ENCODE measurements at regions not wholly inside any gene's neighbourhood (a gene's known extent, or its start where the extent isn't known, plus 50 kb on each side); places are given as distances from the start of the nearest gene placed in this dataset.

DNA sequence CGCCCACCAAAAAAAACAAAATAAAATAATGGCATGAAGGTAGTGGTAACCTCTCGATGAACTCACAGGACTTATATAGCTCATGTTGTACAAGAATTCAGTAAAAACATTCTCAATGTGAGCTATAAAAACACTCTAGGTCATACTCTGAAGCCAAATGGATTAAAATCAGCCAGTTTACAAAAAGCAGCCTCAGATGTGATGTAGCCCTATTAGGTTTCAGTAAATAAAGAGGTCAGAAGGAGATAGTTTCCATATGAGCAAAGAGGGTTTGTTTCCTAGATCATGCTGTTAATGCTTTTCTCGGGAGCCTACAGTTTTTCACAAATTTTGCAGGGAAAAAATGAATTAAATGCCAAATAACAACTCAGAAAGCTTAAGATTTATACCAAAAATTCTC, 319.5 kb upstream of the HSF2 start:
- no peak for DNase-seq

DNA sequence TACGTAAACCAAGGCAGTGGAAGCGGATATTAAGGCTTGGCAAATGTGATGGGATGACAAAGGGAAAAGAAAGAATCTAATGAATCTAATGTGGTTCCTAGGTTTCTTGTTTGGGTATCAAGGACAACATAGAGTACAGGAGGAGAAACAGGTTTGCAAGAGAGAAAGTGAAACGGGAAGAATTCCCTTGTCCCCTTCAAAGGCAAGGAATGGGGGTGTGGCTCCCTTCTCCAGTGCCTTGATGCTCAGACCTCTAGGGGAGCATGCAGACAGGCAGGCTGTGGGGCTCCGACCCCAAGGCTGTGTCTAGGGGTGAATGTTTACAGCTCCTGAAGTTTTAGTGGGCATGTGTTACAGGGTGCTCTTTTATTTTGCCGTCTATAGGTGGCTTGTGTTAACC, 317.5 kb upstream of the HSF2 start:
- DNase-seq, result no peak

DNA sequence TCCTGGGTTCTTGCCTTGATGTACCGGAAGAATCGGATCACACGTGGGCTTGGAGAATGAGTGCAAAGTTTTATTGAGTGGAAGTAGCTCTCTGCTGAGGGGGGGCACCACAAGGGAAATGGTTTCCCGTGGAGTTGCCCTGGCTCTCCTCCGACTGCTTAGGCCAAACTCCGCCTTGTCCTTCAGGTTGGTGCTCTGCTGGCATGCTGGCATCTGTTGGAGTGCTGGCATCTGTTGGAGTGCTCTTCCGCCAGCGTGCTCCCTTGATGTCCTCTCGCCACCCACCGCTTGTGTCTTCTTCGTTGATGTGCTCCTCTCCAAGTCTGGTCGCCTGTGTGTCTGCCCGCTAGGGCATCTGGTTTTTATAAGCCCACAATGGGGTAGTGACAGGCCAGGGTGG, 317.1 kb upstream of the HSF2 start:
- DNase-seq, result no peak

DNA sequence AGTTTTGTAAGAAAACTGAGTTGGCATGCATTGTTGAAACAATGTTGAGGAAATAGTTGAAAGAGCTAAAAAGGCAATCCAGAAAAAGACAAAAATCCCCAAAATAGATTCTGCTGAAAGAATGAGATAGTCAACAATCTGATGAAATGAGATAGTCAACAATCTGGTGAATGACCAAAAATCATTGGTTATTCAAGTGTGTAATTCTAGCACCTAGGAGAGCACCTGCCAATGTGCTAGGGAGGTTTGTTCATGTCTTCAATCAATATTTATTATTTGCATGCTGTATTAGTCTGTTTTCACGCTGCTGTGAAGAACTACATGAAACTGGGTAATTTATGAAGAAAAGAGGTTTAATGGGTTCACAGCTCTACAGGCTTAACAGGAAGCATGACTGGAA, 307.1 kb upstream of the HSF2 start:
- no peak for DNase-seq

DNA sequence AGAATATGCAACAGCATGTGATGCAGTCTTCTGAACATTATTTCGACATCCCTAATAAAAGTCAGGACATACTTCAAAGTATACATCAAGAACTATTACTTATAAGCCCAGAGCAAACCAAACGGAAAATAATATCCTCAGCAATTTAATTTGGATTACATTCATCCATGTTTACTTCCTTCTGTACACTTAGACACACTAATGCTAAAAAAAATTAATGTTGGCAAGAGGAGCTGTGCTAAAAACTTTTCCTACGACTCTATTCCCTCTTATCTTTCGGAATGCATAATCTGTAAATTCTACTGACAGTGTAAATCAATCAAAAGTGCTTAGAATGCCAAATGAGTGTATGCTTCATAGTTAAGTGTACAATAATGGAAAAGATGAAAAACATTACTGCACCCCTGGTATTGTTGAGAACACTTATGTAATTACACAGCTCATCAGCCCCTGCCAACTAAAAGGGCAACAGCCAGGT, 301.2 kb upstream of the HSF2 start:
- DNase-seq, result no peak

DNA sequence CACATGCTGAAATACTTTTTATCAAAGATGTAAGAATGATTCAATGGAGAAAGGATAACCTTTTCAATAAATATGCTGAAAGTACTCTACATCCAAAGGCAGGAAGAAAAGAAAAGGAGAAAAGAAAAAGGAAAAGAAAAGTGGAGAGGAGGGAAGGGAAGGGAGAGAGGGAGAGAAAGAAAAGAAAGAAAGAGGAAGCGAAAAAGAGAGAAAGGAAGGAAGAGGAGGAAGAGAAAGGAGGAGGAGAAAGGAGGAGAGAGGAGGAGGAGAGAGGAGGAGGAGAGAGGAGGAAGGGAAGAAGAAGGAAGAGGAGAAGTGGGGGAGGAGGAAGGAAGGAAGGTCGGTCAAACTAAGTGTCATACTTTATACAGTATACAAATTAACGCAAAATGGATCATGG, 297.4 kb upstream of the HSF2 start:
- no peak for DNase-seq

DNA sequence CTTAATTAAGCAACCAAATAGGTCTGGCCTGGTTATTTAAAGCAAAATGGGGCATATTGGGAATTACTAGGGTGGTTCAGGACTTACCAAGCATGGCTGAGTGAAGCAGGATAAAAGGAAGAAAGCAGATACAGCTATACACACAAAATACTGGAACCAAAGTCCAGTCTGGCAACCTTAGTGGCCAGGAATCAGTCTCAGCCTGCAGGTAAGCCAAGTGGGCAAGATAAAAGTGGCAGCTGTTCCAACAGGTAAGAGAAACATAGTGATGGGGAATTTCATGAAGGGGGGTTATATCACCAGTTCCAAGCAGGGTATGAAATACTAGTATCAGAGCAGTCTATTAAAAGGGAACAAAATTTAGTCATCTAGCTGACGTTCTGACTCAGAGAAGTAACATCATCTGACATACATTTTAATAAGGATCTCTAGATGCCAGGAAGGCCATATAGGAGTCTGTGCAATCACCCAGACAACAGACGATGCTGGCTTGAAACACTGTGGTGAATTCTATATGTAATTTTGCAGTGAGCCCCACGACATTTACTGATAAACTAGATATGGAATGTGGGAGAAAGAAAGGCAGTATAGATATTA, 292.1 kb upstream of the HSF2 start:
- DNase-seq, result no peak

DNA sequence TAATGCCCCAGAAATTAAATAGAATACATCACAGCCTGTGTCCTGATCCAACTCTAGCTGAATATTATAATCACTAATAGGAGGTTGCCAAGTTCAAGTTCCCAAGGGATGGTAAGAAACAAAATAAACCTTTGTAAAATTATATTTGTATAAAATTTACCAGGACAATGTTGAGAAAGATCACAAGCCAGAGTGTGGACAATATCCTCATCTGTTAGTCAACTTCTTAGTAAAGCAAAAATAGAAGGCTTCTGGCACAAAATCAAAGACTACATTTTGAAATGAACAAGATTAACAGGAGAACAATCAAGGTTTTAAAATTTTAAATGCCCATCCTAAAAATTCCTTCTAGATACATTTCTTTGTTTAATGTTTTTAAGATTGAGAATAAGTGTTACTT, 290.4 kb upstream of the HSF2 start:
- no peak for DNase-seq

DNA sequence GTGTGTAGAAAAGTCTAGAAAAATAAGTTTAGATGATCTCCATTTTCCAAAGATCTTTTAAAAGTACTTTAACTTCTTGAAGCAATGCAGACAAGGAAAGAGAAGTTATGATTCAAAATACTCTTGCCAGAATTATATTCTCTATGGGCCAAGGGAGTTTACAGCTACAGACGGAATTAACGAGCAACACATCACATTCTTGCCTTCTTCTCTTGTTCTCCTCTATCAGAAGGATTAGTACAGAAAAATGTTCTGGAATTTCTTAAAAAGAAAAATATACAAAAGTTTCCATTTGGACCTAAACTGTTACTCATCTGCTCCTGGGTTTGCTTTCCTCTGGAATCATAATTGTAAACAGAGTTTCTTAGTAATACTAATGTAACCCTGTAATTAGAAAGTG, 284.7 kb upstream of the HSF2 start:
- DNase-seq, result no peak

DNA sequence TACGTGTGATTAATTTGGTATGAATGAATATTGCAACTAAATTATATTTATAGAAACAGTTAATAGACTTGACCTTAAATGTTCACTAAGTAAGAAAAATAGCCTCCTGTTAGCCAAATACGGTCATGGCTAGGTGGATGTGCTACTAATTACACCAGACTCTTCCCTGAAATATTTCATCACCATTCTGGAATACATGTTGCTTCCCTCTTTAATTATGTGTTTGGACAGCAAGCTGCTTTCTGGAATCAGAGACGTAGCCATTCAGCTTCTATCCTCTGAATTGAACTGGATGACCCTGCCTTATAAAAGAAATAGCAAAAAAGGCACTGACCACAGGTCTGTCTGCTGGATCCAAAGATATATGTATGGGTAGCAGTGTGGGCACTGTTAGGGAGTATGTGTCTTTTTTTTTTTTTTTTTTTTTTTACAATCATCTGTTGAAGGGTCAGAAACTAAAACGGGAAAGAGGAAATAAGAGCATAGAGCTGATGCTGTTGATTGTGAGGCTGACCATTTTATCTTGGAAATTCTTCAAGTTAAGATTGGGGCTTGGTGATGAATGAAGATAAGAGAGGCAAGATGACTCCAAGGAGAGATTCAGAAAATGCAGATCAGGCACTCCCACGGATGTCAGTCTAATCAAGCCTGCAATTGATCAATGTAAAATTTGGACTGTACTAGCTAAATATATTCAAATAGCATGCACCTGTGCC, 283.2 kb upstream of the HSF2 start:
- DNase-seq, result no peak

DNA sequence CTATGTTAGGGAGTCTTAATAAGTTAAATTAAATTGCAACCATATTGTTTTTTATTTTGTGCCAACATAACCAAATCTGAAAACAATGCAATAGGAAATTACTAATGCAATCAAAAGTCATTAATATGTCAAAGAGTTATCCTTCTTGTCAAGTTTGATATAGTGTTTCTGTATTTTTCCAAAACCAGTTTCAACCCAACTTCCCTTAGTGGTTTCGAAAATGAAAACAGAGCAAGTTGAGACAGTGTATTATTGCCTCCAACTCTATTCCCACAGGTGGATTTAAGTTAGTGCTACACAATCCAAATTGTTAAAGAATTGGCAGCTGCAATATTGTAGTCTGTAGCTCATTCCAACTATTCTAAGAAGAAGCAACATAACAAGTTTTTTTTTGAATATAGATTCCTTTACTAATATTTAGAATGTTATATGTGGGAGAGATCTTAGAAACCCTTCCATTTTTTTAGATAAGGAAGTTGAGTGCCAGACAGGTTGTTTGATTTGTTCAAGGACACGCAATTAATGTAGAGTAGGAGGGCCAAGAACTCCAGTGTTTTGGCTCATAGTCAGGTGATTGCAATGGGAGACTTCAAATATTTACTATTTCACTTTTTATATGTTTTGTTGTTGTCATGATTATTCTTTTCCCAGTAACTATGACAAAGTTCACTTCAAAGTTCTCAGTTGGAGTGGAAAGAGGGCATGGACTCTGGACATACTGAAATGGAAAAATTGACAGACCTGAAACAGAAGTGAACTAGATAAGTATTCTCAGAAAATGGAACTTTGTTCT, 282.4 kb upstream of the HSF2 start:
- DNase-seq, result no peak

DNA sequence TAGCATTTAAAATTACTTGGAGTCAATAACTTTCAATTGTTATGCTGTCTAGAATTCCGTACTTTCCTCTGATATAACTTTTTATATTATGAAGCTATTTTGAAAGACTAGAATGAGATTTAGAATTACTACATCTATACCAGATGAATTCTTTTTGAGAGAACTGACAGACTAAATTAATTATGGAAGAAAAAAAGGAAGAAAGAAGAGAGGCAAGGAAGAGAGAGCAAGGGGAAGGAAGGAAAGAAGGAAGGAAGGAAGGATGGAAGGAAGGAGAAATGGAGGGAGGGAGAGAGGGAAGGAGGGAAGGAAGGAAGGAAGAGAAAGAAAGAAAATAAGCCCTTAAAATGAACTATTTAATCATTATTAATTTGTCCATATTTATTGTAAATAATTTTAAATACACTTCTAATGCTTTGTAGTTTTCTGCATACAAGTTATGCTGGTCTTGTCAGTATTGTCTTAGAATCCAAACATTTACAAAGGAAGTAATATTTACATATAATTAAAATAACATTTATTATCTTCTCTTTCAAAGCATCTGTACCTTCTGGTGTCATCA, 280.4 kb upstream of the HSF2 start:
- no peak for DNase-seq

DNA sequence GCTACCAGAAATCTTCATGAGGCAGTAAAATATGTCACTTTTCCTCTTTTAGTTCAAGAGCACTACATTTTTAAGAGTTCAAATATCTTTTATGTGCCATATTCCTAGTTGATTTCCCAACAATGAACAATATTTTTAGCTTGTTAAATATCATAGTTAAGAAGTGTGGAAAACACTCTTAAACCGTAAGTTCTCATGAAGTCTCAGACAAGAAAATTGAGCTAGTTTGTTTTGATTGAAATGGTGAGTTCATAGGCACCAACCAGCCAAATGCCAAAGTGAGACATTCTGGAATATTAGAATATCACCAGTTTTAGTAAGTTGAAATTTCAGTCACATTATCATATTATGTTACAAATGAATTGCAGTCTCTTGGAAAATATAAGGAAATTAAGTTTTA, 277.2 kb upstream of the HSF2 start:
- DNase-seq, result no peak

DNA sequence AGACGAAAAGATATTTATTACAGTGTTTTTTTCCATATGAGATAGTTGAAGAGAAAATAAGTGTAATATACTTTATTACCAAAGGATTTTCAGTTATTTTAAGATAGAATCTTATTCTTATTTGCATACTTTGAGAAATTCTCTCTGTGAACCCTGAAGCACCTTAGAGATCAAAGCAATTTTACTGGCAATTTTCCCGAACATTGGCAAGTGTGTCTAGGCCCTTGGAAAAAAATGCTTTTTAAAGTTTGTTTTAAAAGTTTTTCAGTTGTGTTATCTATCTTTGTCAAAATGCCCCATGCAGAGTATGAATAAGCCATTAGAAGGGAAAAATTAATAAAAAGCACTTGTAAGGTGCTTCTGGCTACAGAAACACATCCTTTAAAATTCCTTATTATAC, 276.8 kb upstream of the HSF2 start:
- no peak for DNase-seq

DNA sequence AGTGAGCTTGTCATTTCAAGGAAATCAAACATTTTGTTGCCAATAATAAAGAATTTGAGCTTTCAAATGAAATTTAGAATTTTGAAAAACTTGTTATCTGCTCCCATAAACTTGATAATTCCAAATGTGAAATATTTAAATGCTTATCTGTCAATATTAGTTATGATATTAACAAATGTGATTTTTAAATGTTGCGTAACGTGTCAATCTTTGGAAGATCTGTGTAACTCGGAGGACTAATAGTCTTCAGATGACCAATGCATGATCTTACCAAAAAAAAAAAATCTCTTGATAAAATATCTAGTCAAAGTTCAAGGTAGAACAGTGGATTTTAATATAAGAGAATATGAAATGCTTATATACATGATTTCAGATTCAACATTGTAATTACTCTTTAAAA, 274.5 kb upstream of the HSF2 start:
- DNase-seq, result no peak

DNA sequence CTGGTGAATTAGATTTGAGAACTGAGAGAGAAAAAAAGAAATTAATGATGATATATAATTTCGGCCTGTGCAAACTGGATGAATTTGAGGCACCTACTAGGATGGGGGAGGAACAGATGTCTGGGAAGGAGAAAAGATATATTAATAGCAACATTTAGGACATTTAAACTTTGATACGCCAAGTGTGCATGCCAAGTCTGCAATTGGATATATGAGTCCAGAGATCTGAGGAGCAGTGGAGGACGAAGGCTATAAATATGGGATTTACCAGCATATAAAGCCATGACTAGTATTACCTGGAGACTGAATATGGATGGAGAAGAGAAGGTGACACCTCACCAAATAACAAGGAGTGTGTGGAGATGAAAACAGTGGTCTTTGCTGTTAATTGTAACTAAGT, 272.6 kb upstream of the HSF2 start:
- DNase-seq, result no peak

DNA sequence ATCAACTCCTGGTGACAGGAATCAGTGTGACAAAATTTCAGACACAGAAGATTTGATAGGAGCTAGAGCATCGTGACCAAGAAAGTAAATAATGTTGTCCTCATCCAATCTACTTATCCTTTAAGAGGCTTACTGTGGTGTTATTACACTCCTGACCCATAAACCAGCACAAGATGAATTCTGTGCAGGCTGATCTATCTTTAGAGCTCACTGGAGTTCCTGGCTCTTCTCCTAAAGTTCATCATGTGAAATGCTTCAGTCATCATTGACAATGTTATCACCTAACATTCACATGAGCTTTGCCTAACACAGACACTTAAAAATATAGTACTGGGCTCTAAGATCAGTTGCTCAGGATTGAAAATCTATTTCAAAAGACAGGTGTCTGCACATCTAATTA, 271.0 kb upstream of the HSF2 start:
- no peak for DNase-seq

DNA sequence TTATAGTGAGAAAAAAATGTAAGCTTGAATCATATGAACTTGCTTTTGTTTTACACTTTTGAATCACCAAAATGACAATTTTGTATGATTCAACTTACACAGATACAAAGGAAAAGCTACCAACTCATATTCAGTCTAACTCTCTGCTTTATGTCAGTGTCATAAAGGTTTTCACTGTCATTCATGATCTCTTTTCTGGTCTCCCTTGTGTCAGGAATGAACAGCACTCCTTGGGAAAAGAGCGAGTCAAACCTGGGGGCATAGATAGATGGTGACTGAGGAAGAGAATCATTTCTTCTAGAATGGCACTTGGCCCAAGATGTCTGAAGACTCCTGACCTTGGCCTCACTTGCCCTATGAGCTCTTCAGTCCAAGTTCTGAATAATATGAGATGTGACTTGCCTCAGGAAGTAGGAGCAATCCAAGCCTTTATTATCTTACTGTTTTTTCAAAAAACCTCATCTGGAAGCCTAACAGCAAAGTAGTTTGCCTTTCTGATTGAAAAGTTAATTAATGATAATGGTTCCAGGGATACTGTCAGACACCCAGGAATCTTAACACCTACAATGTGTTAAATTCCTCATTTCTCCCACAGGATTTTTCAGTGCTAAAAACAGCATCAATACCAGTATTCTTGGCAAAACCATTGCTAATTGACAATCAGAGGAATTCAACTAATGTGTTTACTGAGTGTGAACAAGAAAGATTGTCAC, 270.0 kb upstream of the HSF2 start:
- DNase-seq, result no peak

DNA sequence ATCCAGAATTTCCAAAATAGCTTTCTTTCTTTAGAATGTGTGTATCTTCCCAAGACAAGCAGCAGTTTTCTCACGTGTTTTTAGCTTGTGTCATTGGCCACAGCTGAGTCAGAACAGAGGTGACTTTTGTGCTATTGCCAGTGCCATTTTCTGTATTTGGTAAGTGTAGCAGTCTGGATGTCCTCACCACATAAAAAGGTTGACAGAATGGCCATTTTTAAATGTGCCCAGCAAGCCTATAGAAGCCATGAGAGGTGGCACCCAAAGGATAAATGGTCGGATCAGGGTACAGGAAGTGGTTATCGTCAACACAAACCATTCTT, 269.5 kb upstream of the HSF2 start:
- no peak for DNase-seq

DNA sequence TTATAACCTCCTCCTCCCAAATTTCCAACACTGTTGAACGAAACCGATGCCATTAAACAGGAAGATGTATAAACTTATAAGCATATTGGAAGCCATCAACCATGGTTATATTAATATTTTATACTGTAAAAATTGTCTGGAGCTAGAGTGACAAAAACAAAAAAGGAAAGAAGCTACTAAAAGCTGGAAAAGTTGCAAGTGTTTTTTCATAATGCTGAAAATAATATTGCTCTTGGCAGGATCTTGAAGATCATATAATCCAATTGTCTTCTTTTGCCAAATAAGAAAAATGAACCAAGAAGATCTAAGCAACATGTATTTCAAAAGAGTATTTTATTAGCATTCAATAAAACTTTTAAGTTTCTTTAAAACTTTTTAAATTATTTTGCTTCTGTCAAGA, 268.9 kb upstream of the HSF2 start:
- DNase-seq, result no peak

DNA sequence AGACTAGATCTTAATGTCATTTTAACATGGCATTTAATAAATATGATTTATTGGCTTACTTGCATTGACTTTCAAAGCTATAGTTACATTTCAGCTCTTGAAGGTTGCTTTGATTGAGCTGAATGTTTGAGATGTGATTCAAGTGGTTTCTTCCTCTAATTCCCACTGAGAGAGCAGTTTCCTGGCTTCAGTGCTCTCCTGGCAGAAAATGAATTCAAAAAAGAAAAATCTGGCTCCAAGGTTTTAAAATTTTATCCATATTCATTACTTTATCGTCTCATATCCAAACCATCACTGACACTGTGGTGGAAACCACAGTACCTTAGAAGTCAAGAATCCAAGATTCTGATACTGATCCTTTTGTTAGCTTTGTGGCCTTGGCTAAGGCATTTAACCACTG, 263.1 kb upstream of the HSF2 start:
- no peak for DNase-seq

DNA sequence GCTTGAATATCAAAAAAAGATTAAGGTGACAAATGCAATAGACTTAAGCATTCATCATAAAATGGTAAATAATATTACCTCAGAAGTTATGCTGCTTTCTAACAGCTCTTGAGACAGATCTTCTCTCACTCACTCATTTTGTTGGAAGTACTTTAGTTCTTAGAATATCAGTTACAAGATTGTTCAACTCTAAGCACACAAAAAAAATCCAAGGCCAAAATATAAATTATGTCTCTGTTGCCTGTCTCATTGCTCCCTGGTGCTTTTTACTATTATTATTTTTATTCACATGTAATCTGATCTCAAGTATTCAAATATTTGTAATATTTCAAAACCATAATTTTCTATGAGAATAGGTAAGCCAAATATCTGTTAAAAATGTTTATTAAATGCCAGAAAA, 259.4 kb upstream of the HSF2 start:
- no peak for DNase-seq

DNA sequence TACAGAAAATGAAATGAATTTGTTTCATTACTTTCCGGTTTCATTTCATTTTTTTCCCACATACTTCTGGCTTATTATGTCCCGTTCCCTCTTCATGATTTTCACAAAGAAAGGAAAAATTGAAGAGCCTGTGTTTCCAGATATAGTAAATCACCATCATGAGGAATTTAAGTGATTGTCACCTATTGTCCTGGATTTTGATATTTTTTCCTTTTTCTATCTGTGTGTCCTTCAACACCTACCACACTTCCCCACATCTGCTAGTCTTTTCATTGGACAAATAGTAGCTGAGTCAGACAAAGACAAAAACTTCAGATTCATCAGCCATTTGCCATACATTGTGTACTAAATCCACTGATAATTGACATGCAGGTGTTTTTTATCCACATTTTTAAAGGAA, 258.2 kb upstream of the HSF2 start:
- DNase-seq, result no peak

All from CD4-positive, alpha-beta T cell treated with Interleukin-10 for 1 hour (primary cell).